H1 (cell line): ENCODE measurements at regions not wholly inside any gene's neighbourhood (a gene's known extent, or its start where the extent isn't known, plus 50 kb on each side); places are given as distances from the start of the nearest gene placed in this dataset.

Source experiments
- ASH2L ChIP-seq: fragments of 200-600, 300-600 bp; sonication (generic); IDR thresholded peaks from one replicate; pipeline ENCODE4 v1.7.1; 2017; ENCODE audit warnings: low read length
- ATF2 ChIP-seq: IDR thresholded peaks from 2 replicates; pipeline ENCODE4 v1.6.1; 2012; ENCODE audit warnings: low read length, inconsistent platforms
- CBX5 ChIP-seq: fragments of 300-800, 300-1000 bp; sonication (generic); IDR thresholded peaks from 2 replicates; pipeline ENCODE4 v1.7.1; 2016; ENCODE audit warnings: antibody characterized with exemption, low read length, low read depth
- KDM5A ChIP-seq: fragments of 200-600 bp; IDR thresholded peaks from 2 replicates; pipeline ENCODE4 v1.7.1; 2012; ENCODE audit warnings: mild to moderate bottlenecking, low read length, inconsistent platforms, mixed read lengths
- SIX5 ChIP-seq: IDR thresholded peaks from 2 replicates; pipeline ENCODE4 v1.6.1; 2011; ENCODE audit warnings: mild to moderate bottlenecking, low read depth, low read length
- TAF1 ChIP-seq: IDR thresholded peaks from 2 replicates; pipeline ENCODE4 v1.6.1; 2011; ENCODE audit warnings: mild to moderate bottlenecking, low read depth, low read length
- TF ChIP-seq, protein P1 (sequence below): fragments of 300-600 bp; sonication (generic); IDR thresholded peaks from 2 replicates; pipeline ENCODE4 v1.7.1; 2012; ENCODE audit warnings: low read length, moderate library complexity, mild to moderate bottlenecking, inconsistent platforms; ENCODE audit not compliant: insufficient replicate concordance
- TF ChIP-seq, protein P2 (sequence below), 3 experiments: IDR thresholded peaks; 1 replicate in 2 of 3; 2 replicates in 1 of 3; pipeline versions ENCODE4 v1.5.1 to v1.6.1; 2011; ENCODE audit warnings: low read length in 3 of 3, mild to moderate bottlenecking in 3 of 3, inconsistent platforms in 2 of 3, low read depth in 1 of 3, moderate library complexity in 1 of 3; ENCODE audit not compliant: insufficient read depth in 1 of 3; ENCODE audit errors: control extremely low read depth in 1 of 3

- TF ChIP-seq, protein P1, sequence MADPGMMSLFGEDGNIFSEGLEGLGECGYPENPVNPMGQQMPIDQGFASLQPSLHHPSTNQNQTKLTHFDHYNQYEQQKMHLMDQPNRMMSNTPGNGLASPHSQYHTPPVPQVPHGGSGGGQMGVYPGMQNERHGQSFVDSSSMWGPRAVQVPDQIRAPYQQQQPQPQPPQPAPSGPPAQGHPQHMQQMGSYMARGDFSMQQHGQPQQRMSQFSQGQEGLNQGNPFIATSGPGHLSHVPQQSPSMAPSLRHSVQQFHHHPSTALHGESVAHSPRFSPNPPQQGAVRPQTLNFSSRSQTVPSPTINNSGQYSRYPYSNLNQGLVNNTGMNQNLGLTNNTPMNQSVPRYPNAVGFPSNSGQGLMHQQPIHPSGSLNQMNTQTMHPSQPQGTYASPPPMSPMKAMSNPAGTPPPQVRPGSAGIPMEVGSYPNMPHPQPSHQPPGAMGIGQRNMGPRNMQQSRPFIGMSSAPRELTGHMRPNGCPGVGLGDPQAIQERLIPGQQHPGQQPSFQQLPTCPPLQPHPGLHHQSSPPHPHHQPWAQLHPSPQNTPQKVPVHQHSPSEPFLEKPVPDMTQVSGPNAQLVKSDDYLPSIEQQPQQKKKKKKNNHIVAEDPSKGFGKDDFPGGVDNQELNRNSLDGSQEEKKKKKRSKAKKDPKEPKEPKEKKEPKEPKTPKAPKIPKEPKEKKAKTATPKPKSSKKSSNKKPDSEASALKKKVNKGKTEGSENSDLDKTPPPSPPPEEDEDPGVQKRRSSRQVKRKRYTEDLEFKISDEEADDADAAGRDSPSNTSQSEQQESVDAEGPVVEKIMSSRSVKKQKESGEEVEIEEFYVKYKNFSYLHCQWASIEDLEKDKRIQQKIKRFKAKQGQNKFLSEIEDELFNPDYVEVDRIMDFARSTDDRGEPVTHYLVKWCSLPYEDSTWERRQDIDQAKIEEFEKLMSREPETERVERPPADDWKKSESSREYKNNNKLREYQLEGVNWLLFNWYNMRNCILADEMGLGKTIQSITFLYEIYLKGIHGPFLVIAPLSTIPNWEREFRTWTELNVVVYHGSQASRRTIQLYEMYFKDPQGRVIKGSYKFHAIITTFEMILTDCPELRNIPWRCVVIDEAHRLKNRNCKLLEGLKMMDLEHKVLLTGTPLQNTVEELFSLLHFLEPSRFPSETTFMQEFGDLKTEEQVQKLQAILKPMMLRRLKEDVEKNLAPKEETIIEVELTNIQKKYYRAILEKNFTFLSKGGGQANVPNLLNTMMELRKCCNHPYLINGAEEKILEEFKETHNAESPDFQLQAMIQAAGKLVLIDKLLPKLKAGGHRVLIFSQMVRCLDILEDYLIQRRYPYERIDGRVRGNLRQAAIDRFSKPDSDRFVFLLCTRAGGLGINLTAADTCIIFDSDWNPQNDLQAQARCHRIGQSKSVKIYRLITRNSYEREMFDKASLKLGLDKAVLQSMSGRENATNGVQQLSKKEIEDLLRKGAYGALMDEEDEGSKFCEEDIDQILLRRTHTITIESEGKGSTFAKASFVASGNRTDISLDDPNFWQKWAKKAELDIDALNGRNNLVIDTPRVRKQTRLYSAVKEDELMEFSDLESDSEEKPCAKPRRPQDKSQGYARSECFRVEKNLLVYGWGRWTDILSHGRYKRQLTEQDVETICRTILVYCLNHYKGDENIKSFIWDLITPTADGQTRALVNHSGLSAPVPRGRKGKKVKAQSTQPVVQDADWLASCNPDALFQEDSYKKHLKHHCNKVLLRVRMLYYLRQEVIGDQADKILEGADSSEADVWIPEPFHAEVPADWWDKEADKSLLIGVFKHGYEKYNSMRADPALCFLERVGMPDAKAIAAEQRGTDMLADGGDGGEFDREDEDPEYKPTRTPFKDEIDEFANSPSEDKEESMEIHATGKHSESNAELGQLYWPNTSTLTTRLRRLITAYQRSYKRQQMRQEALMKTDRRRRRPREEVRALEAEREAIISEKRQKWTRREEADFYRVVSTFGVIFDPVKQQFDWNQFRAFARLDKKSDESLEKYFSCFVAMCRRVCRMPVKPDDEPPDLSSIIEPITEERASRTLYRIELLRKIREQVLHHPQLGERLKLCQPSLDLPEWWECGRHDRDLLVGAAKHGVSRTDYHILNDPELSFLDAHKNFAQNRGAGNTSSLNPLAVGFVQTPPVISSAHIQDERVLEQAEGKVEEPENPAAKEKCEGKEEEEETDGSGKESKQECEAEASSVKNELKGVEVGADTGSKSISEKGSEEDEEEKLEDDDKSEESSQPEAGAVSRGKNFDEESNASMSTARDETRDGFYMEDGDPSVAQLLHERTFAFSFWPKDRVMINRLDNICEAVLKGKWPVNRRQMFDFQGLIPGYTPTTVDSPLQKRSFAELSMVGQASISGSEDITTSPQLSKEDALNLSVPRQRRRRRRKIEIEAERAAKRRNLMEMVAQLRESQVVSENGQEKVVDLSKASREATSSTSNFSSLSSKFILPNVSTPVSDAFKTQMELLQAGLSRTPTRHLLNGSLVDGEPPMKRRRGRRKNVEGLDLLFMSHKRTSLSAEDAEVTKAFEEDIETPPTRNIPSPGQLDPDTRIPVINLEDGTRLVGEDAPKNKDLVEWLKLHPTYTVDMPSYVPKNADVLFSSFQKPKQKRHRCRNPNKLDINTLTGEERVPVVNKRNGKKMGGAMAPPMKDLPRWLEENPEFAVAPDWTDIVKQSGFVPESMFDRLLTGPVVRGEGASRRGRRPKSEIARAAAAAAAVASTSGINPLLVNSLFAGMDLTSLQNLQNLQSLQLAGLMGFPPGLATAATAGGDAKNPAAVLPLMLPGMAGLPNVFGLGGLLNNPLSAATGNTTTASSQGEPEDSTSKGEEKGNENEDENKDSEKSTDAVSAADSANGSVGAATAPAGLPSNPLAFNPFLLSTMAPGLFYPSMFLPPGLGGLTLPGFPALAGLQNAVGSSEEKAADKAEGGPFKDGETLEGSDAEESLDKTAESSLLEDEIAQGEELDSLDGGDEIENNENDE: no peak
- TF ChIP-seq, protein P2, sequence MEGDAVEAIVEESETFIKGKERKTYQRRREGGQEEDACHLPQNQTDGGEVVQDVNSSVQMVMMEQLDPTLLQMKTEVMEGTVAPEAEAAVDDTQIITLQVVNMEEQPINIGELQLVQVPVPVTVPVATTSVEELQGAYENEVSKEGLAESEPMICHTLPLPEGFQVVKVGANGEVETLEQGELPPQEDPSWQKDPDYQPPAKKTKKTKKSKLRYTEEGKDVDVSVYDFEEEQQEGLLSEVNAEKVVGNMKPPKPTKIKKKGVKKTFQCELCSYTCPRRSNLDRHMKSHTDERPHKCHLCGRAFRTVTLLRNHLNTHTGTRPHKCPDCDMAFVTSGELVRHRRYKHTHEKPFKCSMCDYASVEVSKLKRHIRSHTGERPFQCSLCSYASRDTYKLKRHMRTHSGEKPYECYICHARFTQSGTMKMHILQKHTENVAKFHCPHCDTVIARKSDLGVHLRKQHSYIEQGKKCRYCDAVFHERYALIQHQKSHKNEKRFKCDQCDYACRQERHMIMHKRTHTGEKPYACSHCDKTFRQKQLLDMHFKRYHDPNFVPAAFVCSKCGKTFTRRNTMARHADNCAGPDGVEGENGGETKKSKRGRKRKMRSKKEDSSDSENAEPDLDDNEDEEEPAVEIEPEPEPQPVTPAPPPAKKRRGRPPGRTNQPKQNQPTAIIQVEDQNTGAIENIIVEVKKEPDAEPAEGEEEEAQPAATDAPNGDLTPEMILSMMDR (IDR thresholded peaks at IDR 0.05; ENCODE audit: control extremely low read depth in 1 of 3, insufficient read depth in 1 of 3, low read depth in 1 of 3, low read length in 3 of 3): no peak
- TF ChIP-seq ATF2 (no peak), SIX5 (no peak), CBX5 (no peak), KDM5A (no peak), ASH2L (no peak), TAF1 (no peak)
Measured at GRCh38 chr2:47259829-47260228, 83.5 kb upstream of the CALM2 start (continued).
